Activated naive CD8-positive, alpha-beta T cell treated with anti-CD3 and anti-CD28 coated beads, Interleukin-2, amount 50 U/mL, for 24 hours (primary cell): ENCODE measurements at regions not wholly inside any gene's neighbourhood (a gene's known extent, or its start where the extent isn't known, plus 50 kb on each side); places are given as distances from the start of the nearest gene placed in this dataset.

Experiments
- ATAC-seq: fragments of 150-1000 bp; cut with Tn5 transposase; one replicate; pipeline ENCODE4 v1.10.0; 2021
- DNase-seq: peaks from one replicate; pipeline ENCODE4 v3.0.0; 2021
- H3K27ac Mint-ChIP-seq: one replicate; pipeline ENCODE4 v1.8.0; 2021; ENCODE audit warnings: mild to moderate bottlenecking, mixed read lengths
- H3K27me3 Mint-ChIP-seq: one replicate; pipeline ENCODE4 v1.8.0; 2021; ENCODE audit warnings: mixed read lengths
- H3K36me3 Mint-ChIP-seq: one replicate; pipeline ENCODE4 v1.8.0; 2021; ENCODE audit warnings: low read depth, mixed read lengths
- H3K4me1 Mint-ChIP-seq: one replicate; pipeline ENCODE4 v1.8.0; 2021; ENCODE audit warnings: mixed read lengths
- H3K4me3 Mint-ChIP-seq: one replicate; pipeline ENCODE4 v1.8.0; 2021; ENCODE audit warnings: mild to moderate bottlenecking, moderate library complexity, mixed read lengths
- H3K9me3 Mint-ChIP-seq: one replicate; pipeline ENCODE4 v1.8.0; 2021; ENCODE audit warnings: mixed read lengths

GRCh38 chr1:244265507-244265906 lies 186.2 kb downstream of the ADSS2 start:
- ATAC-seq: no peak
- no peak for DNase-seq
- no peak overlapping the region for H3K4me3 Mint-ChIP-seq
- no peaks in the 10 kb centered on the region for H3K4me1 Mint-ChIP-seq
- no peak overlapping the region for H3K27ac Mint-ChIP-seq
- H3K9me3 Mint-ChIP-seq: no peaks in the 10 kb centered on the region
- H3K36me3 Mint-ChIP-seq: no peaks in the 10 kb centered on the region
- peaks cover 5% of the 10 kb centered on the region for H3K27me3 Mint-ChIP-seq

- H3K4me3 Mint-ChIP-seq: no peak overlapping the region
- H3K9me3 Mint-ChIP-seq: no peaks in the 10 kb centered on the region
- peaks cover 5% of the 10 kb centered on the region for H3K27me3 Mint-ChIP-seq
Measured at GRCh38 chr1:244269169-244269568, 182.5 kb downstream of the ADSS2 start.

GRCh38 chr1:244271004-244271403 lies 180.7 kb downstream of the ADSS2 start:
- no peak overlapping the region for H3K27ac Mint-ChIP-seq
- no peaks in the 10 kb centered on the region for H3K36me3 Mint-ChIP-seq
- H3K4me3 Mint-ChIP-seq: no peak overlapping the region

More at GRCh38 chr1:244269169-244269568, 182.5 kb downstream of the ADSS2 start:
- Mint-ChIP-seq H3K4me1 (peaks cover 7% of the 10 kb centered on the region), H3K27ac (no peak overlapping the region), H3K36me3 (no peaks in the 10 kb centered on the region)
- DNase-seq: no peak
- no peak for ATAC-seq

GRCh38 chr1:244271691-244272308 lies 179.9 kb downstream of the ADSS2 start:
- Mint-ChIP-seq H3K27ac (no peak overlapping the region), H3K9me3 (no peaks in the 10 kb centered on the region), H3K36me3 (no peaks in the 10 kb centered on the region), H3K4me1 (peaks cover 7% of the 10 kb centered on the region), H3K27me3 (no peaks in the 10 kb centered on the region), H3K4me3 (no peak overlapping the region)
- ATAC-seq: no peak
- DNase-seq: no peak

More at GRCh38 chr1:244271004-244271403, 180.7 kb downstream of the ADSS2 start:
- no peak for DNase-seq
- Mint-ChIP-seq H3K4me1 (peaks cover 7% of the 10 kb centered on the region), H3K9me3 (no peaks in the 10 kb centered on the region), H3K27me3 (no peaks in the 10 kb centered on the region)
- no peak for ATAC-seq

GRCh38 chr1:244272471-244273261 lies 179.0 kb downstream of the ADSS2 start:
- H3K4me3 Mint-ChIP-seq: no peak overlapping the region
- peak; percentile 77 for ATAC-seq
- H3K36me3 Mint-ChIP-seq: no peaks in the 10 kb centered on the region
- peak; percentile 60 for DNase-seq
- peaks cover 7% of the 10 kb centered on the region for H3K4me1 Mint-ChIP-seq
- H3K27me3 Mint-ChIP-seq: no peaks in the 10 kb centered on the region
- H3K27ac Mint-ChIP-seq: no peak overlapping the region
- no peaks in the 10 kb centered on the region for H3K9me3 Mint-ChIP-seq

GRCh38 chr1:244273262-244273844 lies 178.4 kb downstream of the ADSS2 start:
- Mint-ChIP-seq H3K36me3 (no peaks in the 10 kb centered on the region), H3K4me1 (peaks cover 7% of the 10 kb centered on the region), H3K27me3 (no peaks in the 10 kb centered on the region), H3K4me3 (no peak overlapping the region), H3K27ac (no peak overlapping the region), H3K9me3 (no peaks in the 10 kb centered on the region)
- DNase-seq (no peak), ATAC-seq (no peak)

GRCh38 chr1:244273845-244274619 lies 177.7 kb downstream of the ADSS2 start:
- no peak overlapping the region for H3K27ac Mint-ChIP-seq

GRCh38 chr1:244276646-244277045 lies 175.1 kb downstream of the ADSS2 start:
- Mint-ChIP-seq H3K4me1 (peaks cover 6% of the 10 kb centered on the region), H3K36me3 (no peaks in the 10 kb centered on the region), H3K27ac (no peak overlapping the region), H3K9me3 (no peaks in the 10 kb centered on the region), H3K27me3 (no peaks in the 10 kb centered on the region), H3K4me3 (no peak overlapping the region)
- ATAC-seq (no peak), DNase-seq (no peak)

More at GRCh38 chr1:244273845-244274619, 177.7 kb downstream of the ADSS2 start:
- Mint-ChIP-seq H3K4me1 (peaks cover 7% of the 10 kb centered on the region), H3K4me3 (no peak overlapping the region), H3K9me3 (no peaks in the 10 kb centered on the region), H3K36me3 (no peaks in the 10 kb centered on the region), H3K27me3 (no peaks in the 10 kb centered on the region)
- DNase-seq (peak; percentile 5), ATAC-seq (peak; percentile 63)

- no peaks in the 10 kb centered on the region for H3K4me1 Mint-ChIP-seq
- no peaks in the 10 kb centered on the region for H3K9me3 Mint-ChIP-seq
- H3K4me3 Mint-ChIP-seq: no peak overlapping the region
Measured at GRCh38 chr1:244280201-244280600, 171.5 kb downstream of the ADSS2 start.

GRCh38 chr1:244280859-244281258 lies 170.8 kb downstream of the ADSS2 start:
- Mint-ChIP-seq H3K9me3 (no peaks in the 10 kb centered on the region), H3K36me3 (no peaks in the 10 kb centered on the region), H3K27ac (no peak overlapping the region), H3K4me1 (no peaks in the 10 kb centered on the region), H3K4me3 (no peak overlapping the region), H3K27me3 (no peaks in the 10 kb centered on the region)
- no peak for DNase-seq
- no peak for ATAC-seq

More at GRCh38 chr1:244280201-244280600, 171.5 kb downstream of the ADSS2 start:
- Mint-ChIP-seq H3K27me3 (no peaks in the 10 kb centered on the region), H3K27ac (no peak overlapping the region), H3K36me3 (no peaks in the 10 kb centered on the region)
- DNase-seq: no peak
- ATAC-seq: no peak

GRCh38 chr1:244283772-244284171 lies 167.9 kb downstream of the ADSS2 start:
- Mint-ChIP-seq H3K4me1 (no peaks in the 10 kb centered on the region), H3K27ac (no peak overlapping the region), H3K4me3 (no peak overlapping the region), H3K9me3 (peaks cover 6% of the 10 kb centered on the region), H3K36me3 (no peaks in the 10 kb centered on the region), H3K27me3 (peaks cover 2% of the 10 kb centered on the region)
- DNase-seq (no peak), ATAC-seq (no peak)

GRCh38 chr1:244284641-244285156 lies 167.0 kb downstream of the ADSS2 start:
- Mint-ChIP-seq H3K27me3 (peaks cover 7% of the 10 kb centered on the region), H3K36me3 (no peaks in the 10 kb centered on the region), H3K4me1 (no peaks in the 10 kb centered on the region), H3K4me3 (no peak overlapping the region), H3K9me3 (peaks cover 8% of the 10 kb centered on the region), H3K27ac (no peak overlapping the region)
- ATAC-seq (no peak), DNase-seq (no peak)

- peaks cover 8% of the 10 kb centered on the region for H3K27me3 Mint-ChIP-seq
- H3K9me3 Mint-ChIP-seq: peaks cover 8% of the 10 kb centered on the region
- H3K4me1 Mint-ChIP-seq: peaks cover 4% of the 10 kb centered on the region
- no peak overlapping the region for H3K4me3 Mint-ChIP-seq
- no peaks in the 10 kb centered on the region for H3K36me3 Mint-ChIP-seq
- H3K27ac Mint-ChIP-seq: no peak overlapping the region
- no peak for DNase-seq
- ATAC-seq: no peak
Measured at GRCh38 chr1:244286341-244286740, 165.4 kb downstream of the ADSS2 start.

GRCh38 chr1:244287726-244288125 lies 164.0 kb downstream of the ADSS2 start:
- Mint-ChIP-seq H3K4me3 (no peak overlapping the region), H3K36me3 (no peaks in the 10 kb centered on the region), H3K27me3 (peaks cover 10% of the 10 kb centered on the region), H3K27ac (no peak overlapping the region), H3K4me1 (peaks cover 6% of the 10 kb centered on the region), H3K9me3 (peaks cover 8% of the 10 kb centered on the region)
- DNase-seq (no peak), ATAC-seq (no peak)
